Cardiac fibroblast (primary cell): ENCODE measurements at regions not wholly inside any gene's neighbourhood (a gene's known extent, or its start where the extent isn't known, plus 50 kb on each side); places are given as distances from the start of the nearest gene placed in this dataset.
A peak's percentile ranks its signal among the peaks of the same experiment; 100 is the strongest.

Source experiments
- DNase-seq, 2 donors: peaks; one replicate each; pipeline versions ENCODE4 v3.0.0 to v3.0.0-alpha.2; 2010; ENCODE audit warnings: low read depth in 2 of 2
- H3K4me3 ChIP-seq, 2 donors: replicated peaks in 1 of 2; 1 replicate in 1 of 2; 2 replicates in 1 of 2; pipeline ENCODE4 v1.5.1; 2011; ENCODE audit warnings: low read depth in 2 of 2, low read length in 2 of 2, mild to moderate bottlenecking in 2 of 2, moderate library complexity in 1 of 2
- CTCF ChIP-seq: IDR thresholded peaks from one replicate; pipeline ENCODE4 v1.5.1; 2011; ENCODE audit warnings: low read depth, mild to moderate bottlenecking, low read length, inconsistent platforms

- no peak for DNase-seq
- no peak for TF ChIP-seq CTCF
- H3K4me3 ChIP-seq, result no peak overlapping the region
Observed at GRCh38 chr18:55818284-55818683, 230.3 kb upstream of the TCF4 start.

GRCh38 chr18:55811925-55812324, 223.9 kb upstream of the TCF4 start:
- no peak overlapping the region for H3K4me3 ChIP-seq
- TF ChIP-seq CTCF, result no peak
- DNase-seq, result no peak

GRCh38 chr18:55805666-55806065, 217.7 kb upstream of the TCF4 start:
- no peak for TF ChIP-seq CTCF
- no peak overlapping the region for H3K4me3 ChIP-seq
- DNase-seq, result no peak

- H3K4me3 ChIP-seq, result no peak overlapping the region
- TF ChIP-seq CTCF, result no peak
- DNase-seq, result no peak
Observed at GRCh38 chr18:55795101-55795669, 207.2 kb upstream of the TCF4 start.

- TF ChIP-seq CTCF, result no peak
- H3K4me3 ChIP-seq, result no peak overlapping the region
- no peak for DNase-seq
Observed at GRCh38 chr18:55794288-55795052, 206.5 kb upstream of the TCF4 start.

GRCh38 chr18:55790296-55790695, 202.3 kb upstream of the TCF4 start:
- no peak overlapping the region for H3K4me3 ChIP-seq
- no peak for TF ChIP-seq CTCF
- peak; percentile 67 to 94 for DNase-seq
